HCT116 (cell line): ENCODE measurements at regions not wholly inside any gene's neighbourhood (a gene's known extent, or its start where the extent isn't known, plus 50 kb on each side); places are given as distances from the start of the nearest gene placed in this dataset.

Source experiments
- ATAC-seq: fragments of 200-7000 bp; cut with Tn5 transposase; 2 replicates; pipeline ENCODE4 v1.9.1; 2020; ENCODE audit warnings: mild to moderate bottlenecking, moderate library complexity
- BruUV-seq: library from RNA; stranded (reverse); fragments of 400-500 nt; replicated peaks from 2 replicates; lab custom pipeline; 2021; lab: Mats Ljungman, UMichigan
- CTCF ChIA-PET: fragments of 300-600 bp; sonication (Branson Sonifier 250); formaldehyde crosslinking; loops from one replicate; lab custom pipeline; 2021; ENCODE audit warnings: antibody characterized with exemption; lab: Charles Lee
- POLR2A ChIA-PET: fragments of 300-600, 350-600 bp; sonication (Branson Sonifier 250); formaldehyde crosslinking; loops from one replicate; lab custom pipeline; 2021; ENCODE audit warnings: antibody characterized with exemption; lab: Charles Lee
- RAD21 ChIA-PET, 2 experiments: fragments of 300-600 bp; sonication (Branson Sonifier 250); formaldehyde crosslinking; loops; one replicate each; lab custom pipeline; 2023; ENCODE audit warnings: low total read pairs in 2 of 2; ENCODE audit not compliant: uncharacterized antibody in 2 of 2, unreplicated experiment in 2 of 2, low non-redundant PET in 1 of 2; lab: Charles Lee
- DNase-seq: peaks from one replicate; pipeline ENCODE4 v3.0.0-alpha.2; 2010; ENCODE audit warnings: low read depth, low spot score
- H2AFZ ChIP-seq: fragments of 200-600 bp; shearing (Covaris generic), sonication (generic); 2 replicates; pipeline ENCODE4 v1.6.1; 2017; ENCODE audit warnings: low read depth, mixed run types, mixed read lengths, antibody characterized with exemption, low read length; ENCODE audit not compliant: poor library complexity, severe bottlenecking
- H3K27ac ChIP-seq: 2 replicates; pipeline ENCODE4 v1.5.1; 2012; ENCODE audit warnings: low read depth, low read length
- H3K27me3 ChIP-seq: fragments of 200-600 bp; sonication (generic); 2 replicates; pipeline ENCODE4 v1.6.1; 2016; ENCODE audit warnings: mixed run types, low read length, mixed read lengths; ENCODE audit not compliant: insufficient read depth
- H3K36me3 ChIP-seq, 2 experiments: fragments of 200-500 bp in 1 of 2; fragments of 200-600 bp in 1 of 2; sonication (Bioruptor generic) in 1 of 2; sonication (generic) in 1 of 2; 2 replicates each; pipeline versions ENCODE4 v1.5.1 to v1.6.1; 2014 to 2016; ENCODE audit warnings: low read length in 2 of 2, inconsistent platforms in 1 of 2, mixed read lengths in 1 of 2, mixed run types in 1 of 2; ENCODE audit not compliant: insufficient read depth in 2 of 2, control insufficient read depth in 1 of 2
- H3K4me1 ChIP-seq, 2 experiments: fragments of 200-600 bp in 1 of 2; sonication (generic) in 1 of 2; 2 replicates each; pipeline versions ENCODE4 v1.5.1 to v1.6.1; 2012 to 2017; ENCODE audit warnings: low read length in 2 of 2, inconsistent platforms in 1 of 2, mild to moderate bottlenecking in 1 of 2, mixed read lengths in 1 of 2, mixed run types in 1 of 2, moderate library complexity in 1 of 2; ENCODE audit not compliant: insufficient read depth in 2 of 2, control insufficient read depth in 1 of 2
- H3K4me2 ChIP-seq: fragments of 200-600 bp; sonication (generic); 2 replicates; pipeline ENCODE4 v1.6.1; 2017; ENCODE audit warnings: mixed run types, low read length, mixed read lengths
- H3K4me3 ChIP-seq, 2 experiments: fragments of 200-600 bp in 1 of 2; sonication (generic) in 1 of 2; replicated peaks in 1 of 2; 2 replicates each; pipeline ENCODE4 v1.5.1; 2011 to 2016; ENCODE audit warnings: low read length in 2 of 2, control low read depth in 1 of 2, low read depth in 1 of 2, mild to moderate bottlenecking in 1 of 2, mixed read lengths in 1 of 2, mixed run types in 1 of 2
- H3K79me2 ChIP-seq: fragments of 200-600 bp; sonication (generic); 2 replicates; pipeline ENCODE4 v1.6.1; 2017; ENCODE audit warnings: mild to moderate bottlenecking, mixed run types, low read length, moderate library complexity, mixed read lengths; ENCODE audit not compliant: insufficient read depth
- H3K9ac ChIP-seq: fragments of 200-600 bp; sonication (generic); 2 replicates; pipeline ENCODE4 v1.6.1; 2016; ENCODE audit warnings: low read length, mixed read lengths
- H3K9me2 ChIP-seq: fragments of 200-600 bp; sonication (generic), shearing (Covaris generic); 2 replicates; pipeline ENCODE4 v1.6.1; 2017; ENCODE audit warnings: mixed run types, mild to moderate bottlenecking, moderate library complexity; ENCODE audit not compliant: insufficient read depth
- H3K9me3 ChIP-seq, 2 experiments: fragments of 200-500 bp in 1 of 2; fragments of 200-600 bp in 1 of 2; sonication (Bioruptor generic) in 1 of 2; sonication (generic) in 1 of 2; 2 replicates each; pipeline ENCODE4 v1.6.1; 2014 to 2017; ENCODE audit warnings: low read length in 2 of 2, mixed read lengths in 2 of 2, inconsistent platforms in 1 of 2, low read depth in 1 of 2, mild to moderate bottlenecking in 1 of 2, mixed run types in 1 of 2, moderate library complexity in 1 of 2; ENCODE audit not compliant: control insufficient read depth in 1 of 2, insufficient read depth in 1 of 2
- H4K20me1 ChIP-seq: fragments of 200-600 bp; sonication (generic), shearing (Covaris generic); 2 replicates; pipeline ENCODE4 v1.6.1; 2017; ENCODE audit warnings: mixed run types, mild to moderate bottlenecking, moderate library complexity; ENCODE audit not compliant: insufficient read depth
- ATF3 ChIP-seq: IDR thresholded peaks from 2 replicates; pipeline ENCODE4 v1.6.1; 2012
- CBX3 ChIP-seq: IDR thresholded peaks from 2 replicates; pipeline ENCODE4 v1.6.1; 2012; ENCODE audit warnings: low read depth
- CTCF ChIP-seq, 3 experiments: fragments of 200-600 bp in 1 of 3; sonication (generic) in 1 of 3; IDR thresholded peaks in 2 of 3; conservative IDR thresholded peaks in 1 of 3; 2 replicates each; pipeline ENCODE4 v1.5.1; 2012 to 2017; ENCODE audit warnings: low read depth in 2 of 3, low read length in 2 of 3, antibody characterized with exemption in 1 of 3, borderline replicate concordance in 1 of 3, control low read depth in 1 of 3, mild to moderate bottlenecking in 1 of 3, mixed read lengths in 1 of 3, mixed run types in 1 of 3, moderate library complexity in 1 of 3; ENCODE audit not compliant: insufficient read depth in 1 of 3
- ELF1 ChIP-seq: IDR thresholded peaks from 2 replicates; pipeline ENCODE4 v1.6.1; 2012; ENCODE audit warnings: low read depth, borderline replicate concordance
- EZH2phosphoT487 ChIP-seq: fragments of 200-600 bp; IDR thresholded peaks from 2 replicates; pipeline ENCODE4 v1.6.1; 2018; ENCODE audit warnings: antibody characterized with exemption, borderline replicate concordance
- FOSL1 ChIP-seq: IDR thresholded peaks from 2 replicates; pipeline ENCODE4 v1.6.1; 2012; ENCODE audit warnings: low read depth
- JUND ChIP-seq: IDR thresholded peaks from 2 replicates; pipeline ENCODE4 v1.6.1; 2012
- MAX ChIP-seq: IDR thresholded peaks from 2 replicates; pipeline ENCODE4 v1.6.1; 2012
- POLR2AphosphoS5 ChIP-seq: IDR thresholded peaks from 2 replicates; pipeline ENCODE4 v1.6.1; 2011; ENCODE audit warnings: mild to moderate bottlenecking, low read depth, low read length, moderate library complexity
- RAD21 ChIP-seq: IDR thresholded peaks from 2 replicates; pipeline ENCODE4 v1.6.1; 2012; ENCODE audit warnings: low read depth, mild to moderate bottlenecking
- SIN3A ChIP-seq: IDR thresholded peaks from 2 replicates; pipeline ENCODE4 v1.6.1; 2012; ENCODE audit warnings: low read depth
- SRF ChIP-seq: IDR thresholded peaks from 2 replicates; pipeline ENCODE4 v1.6.1; 2012; ENCODE audit warnings: low read depth
- TCF7L2 ChIP-seq: IDR thresholded peaks from 2 replicates; pipeline ENCODE4 v1.7.0; 2011; ENCODE audit warnings: borderline replicate concordance, inconsistent platforms; ENCODE audit not compliant: insufficient read depth, insufficient read length; ENCODE audit errors: extremely low read depth
- YY1 ChIP-seq: IDR thresholded peaks from 2 replicates; pipeline ENCODE4 v1.6.1; 2011; ENCODE audit warnings: low read length, low read depth, moderate library complexity, mild to moderate bottlenecking; ENCODE audit not compliant: insufficient replicate concordance; ENCODE audit errors: extremely low read depth
- ZNF274 ChIP-seq: fragments of 200-500 bp; sonication (Bioruptor generic); IDR thresholded peaks from 2 replicates; pipeline ENCODE4 v1.6.1; 2014; ENCODE audit warnings: mild to moderate bottlenecking, low read depth, low read length, inconsistent platforms
- intact Hi-C: fragments of 100-400 bp; cut with micrococcal nuclease; formaldehyde crosslinking; loops from 2 replicates; pipeline ENCODE4 v1.10.0; 2022
- TF ChIP-seq, protein P1 (sequence below): IDR thresholded peaks from 2 replicates; pipeline ENCODE4 v1.6.1; 2011; ENCODE audit warnings: mild to moderate bottlenecking, low read length, moderate library complexity; ENCODE audit not compliant: insufficient replicate concordance; ENCODE audit errors: extremely low read depth

- H3K4me1 ChIP-seq = no peaks in the 10 kb centered on the region
- DNase-seq = no peak
- H4K20me1 ChIP-seq = no peaks in the 10 kb centered on the region
- H3K4me3 ChIP-seq = no peak overlapping the region
- H3K36me3 ChIP-seq = peaks cover 0 to 5% of the 10 kb centered on the region in 2 experiments; a peak in 1 of 4 replicates
- no TSS peak for BruUV-seq
- peaks cover 61% of the 10 kb centered on the region for H3K79me2 ChIP-seq
- no peaks in the 10 kb centered on the region for H3K9me2 ChIP-seq
- no peaks in the 10 kb centered on the region for H3K27me3 ChIP-seq
- no peak overlapping the region for H3K4me2 ChIP-seq
- H2AFZ ChIP-seq = no peak overlapping the region
- CTCF ChIA-PET = no interaction called here
- POLR2A ChIA-PET = no interaction called here
- H3K27ac ChIP-seq = no peak overlapping the region
- TF ChIP-seq ATF3 = no peak
- TF ChIP-seq SIN3A = no peak
- TF ChIP-seq YY1 = no peak
- TF ChIP-seq ZNF274 = no peak
- no peak for TF ChIP-seq CBX3
- no peak for TF ChIP-seq SRF
- TF ChIP-seq CTCF (IDR thresholded peaks at IDR 0.05 in 2 of 3, conservative IDR thresholded peaks at IDR 0.05 in 1 of 3; ENCODE audit: borderline replicate concordance in 1 of 3, insufficient read depth in 1 of 3, low read depth in 2 of 3, low read length in 2 of 3) = no peak
- TF ChIP-seq, protein P1, sequence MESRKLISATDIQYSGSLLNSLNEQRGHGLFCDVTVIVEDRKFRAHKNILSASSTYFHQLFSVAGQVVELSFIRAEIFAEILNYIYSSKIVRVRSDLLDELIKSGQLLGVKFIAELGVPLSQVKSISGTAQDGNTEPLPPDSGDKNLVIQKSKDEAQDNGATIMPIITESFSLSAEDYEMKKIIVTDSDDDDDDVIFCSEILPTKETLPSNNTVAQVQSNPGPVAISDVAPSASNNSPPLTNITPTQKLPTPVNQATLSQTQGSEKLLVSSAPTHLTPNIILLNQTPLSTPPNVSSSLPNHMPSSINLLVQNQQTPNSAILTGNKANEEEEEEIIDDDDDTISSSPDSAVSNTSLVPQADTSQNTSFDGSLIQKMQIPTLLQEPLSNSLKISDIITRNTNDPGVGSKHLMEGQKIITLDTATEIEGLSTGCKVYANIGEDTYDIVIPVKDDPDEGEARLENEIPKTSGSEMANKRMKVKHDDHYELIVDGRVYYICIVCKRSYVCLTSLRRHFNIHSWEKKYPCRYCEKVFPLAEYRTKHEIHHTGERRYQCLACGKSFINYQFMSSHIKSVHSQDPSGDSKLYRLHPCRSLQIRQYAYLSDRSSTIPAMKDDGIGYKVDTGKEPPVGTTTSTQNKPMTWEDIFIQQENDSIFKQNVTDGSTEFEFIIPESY = no peak
- TF ChIP-seq FOSL1 = no peak
- no peak for TF ChIP-seq RAD21
- TF ChIP-seq TCF7L2 = no peak
- TF ChIP-seq EZH2phosphoT487 = no peak
- TF ChIP-seq JUND = no peak
- TF ChIP-seq POLR2AphosphoS5 = no peak
- TF ChIP-seq MAX = no peak
- no peak for TF ChIP-seq ELF1
- TF ChIP-seq, all 23 proteins: peak for 0
- no peak for ATAC-seq
- intact Hi-C loops = no loop called here
- RAD21 ChIA-PET = no interaction called here
- Histone ChIP-seq H3K9ac (no peak overlapping the region), H3K9me3 (peaks cover 8 to 14% of the 10 kb centered on the region in 2 experiments; a peak in 2 of 4 replicates)
Observed at GRCh38 chr3:11711876-11712275, 68.2 kb upstream of the VGLL4 start.
